ENCODE measurements at regions not wholly inside any gene's neighbourhood (a gene's known extent, or its start where the extent isn't known, plus 50 kb on each side); places are given as distances from the start of the nearest gene placed in this dataset.

GRCh38 chr15:87628311-87628710 is 628.2 kb downstream of the NTRK3 start:
- TF ChIP-seq SUZ12 (IDR thresholded peaks at IDR 0.05) = no peak
- no peak for TF ChIP-seq PKNOX1 (IDR thresholded peaks at IDR 0.05)
- TF ChIP-seq ZNF384 (IDR thresholded peaks at IDR 0.05) = no peak
- no peak for TF ChIP-seq SP1 (IDR thresholded peaks at IDR 0.05)
- no peak for TF ChIP-seq NFRKB (IDR thresholded peaks at IDR 0.05)
- no peak for TF ChIP-seq FOXK2 (IDR thresholded peaks at IDR 0.05)
- TF ChIP-seq L3MBTL2 (conservative IDR thresholded peaks at IDR 0.05) = no peak
- no peak for TF ChIP-seq TARDBP (IDR thresholded peaks at IDR 0.05)
- TF ChIP-seq ARNT (IDR thresholded peaks at IDR 0.05) = no peak
- no peak for TF ChIP-seq ELF4 (IDR thresholded peaks at IDR 0.05)
- TF ChIP-seq HDGF (IDR thresholded peaks at IDR 0.05; ENCODE audit: borderline replicate concordance) = no peak
- no peak for TF ChIP-seq FOXM1 (IDR thresholded peaks at IDR 0.05; ENCODE audit: borderline replicate concordance)
- no peak for TF ChIP-seq BHLHE40 (IDR thresholded peaks at IDR 0.05; ENCODE audit: borderline replicate concordance)
- no peak for TF ChIP-seq CTBP1 (IDR thresholded peaks at IDR 0.05; ENCODE audit: borderline replicate concordance)
